22Rv1 (cell line): ENCODE measurements at regions not wholly inside any gene's neighbourhood (a gene's known extent, or its start where the extent isn't known, plus 50 kb on each side); places are given as distances from the start of the nearest gene placed in this dataset.

ENCODE experiments used
- CTCF ChIP-seq: fragments of 450-650 bp; IDR thresholded peaks from 2 replicates; pipeline ENCODE4 v1.5.1; 2017; ENCODE audit warnings: mild to moderate bottlenecking
- ZFX ChIP-seq: fragments of 450-650 bp; IDR thresholded peaks from 2 replicates; pipeline ENCODE4 v1.6.1; 2017; ENCODE audit warnings: antibody characterized with exemption, borderline replicate concordance

GRCh38 chr5:143729334-143729946 is 82.5 kb upstream of the HMHB1 start:
- TF ChIP-seq CTCF, result no peak
- TF ChIP-seq ZFX, result no peak
